ENCODE measurements at regions not wholly inside any gene's neighbourhood (a gene's known extent, or its start where the extent isn't known, plus 50 kb on each side); places are given as distances from the start of the nearest gene placed in this dataset.
"Not testable (repeated sequence)": the region's sequence is repeated elsewhere in the genome, so short reads cannot be mapped to it uniquely, and the experiment has no call there.

GRCh38 chr2:72031346-72032110 lies 116.1 kb downstream of the CYP26B1 start:
- no peak for DNase-seq (ENCODE audit: low read depth)

GRCh38 chr2:72028996-72029395 lies 118.7 kb downstream of the CYP26B1 start:
- no peak for DNase-seq (ENCODE audit: low read depth)

- no peak for DNase-seq (ENCODE audit: low read depth)
Measured at GRCh38 chr2:72028351-72028995, 119.2 kb downstream of the CYP26B1 start.

- DNase-seq (ENCODE audit: low read depth): no peak
Measured at GRCh38 chr2:72027426-72028161, 120.1 kb downstream of the CYP26B1 start.

- DNase-seq (ENCODE audit: low read depth): no peak
Measured at GRCh38 chr2:72026819-72027425, 120.7 kb downstream of the CYP26B1 start.

- no peak for DNase-seq (ENCODE audit: low read depth)
Measured at GRCh38 chr2:72024451-72025175, 123.0 kb downstream of the CYP26B1 start.

- DNase-seq (ENCODE audit: low read depth): no peak
Measured at GRCh38 chr2:72023678-72024390, 123.8 kb downstream of the CYP26B1 start.

GRCh38 chr2:72021371-72021770 lies 126.3 kb downstream of the CYP26B1 start:
- DNase-seq (ENCODE audit: low read depth): not testable (repeated sequence)

- no peak for DNase-seq (ENCODE audit: low read depth)
Measured at GRCh38 chr2:72015266-72015665, 132.4 kb downstream of the CYP26B1 start.

- no peak for DNase-seq (ENCODE audit: low read depth)
Measured at GRCh38 chr2:72014831-72015230, 132.8 kb downstream of the CYP26B1 start.

GRCh38 chr2:72013726-72014125 lies 133.9 kb downstream of the CYP26B1 start:
- DNase-seq (ENCODE audit: low read depth): no peak

GRCh38 chr2:72012886-72013574 lies 134.6 kb downstream of the CYP26B1 start:
- no peak for DNase-seq (ENCODE audit: low read depth)

GRCh38 chr2:72011791-72012190 lies 135.9 kb downstream of the CYP26B1 start:
- DNase-seq (ENCODE audit: low read depth): no peak

- DNase-seq (ENCODE audit: low read depth): no peak
Measured at GRCh38 chr2:72011370-72011689, 136.3 kb downstream of the CYP26B1 start.

- no peak for DNase-seq (ENCODE audit: low read depth)
Measured at GRCh38 chr2:72010647-72011369, 136.9 kb downstream of the CYP26B1 start.

GRCh38 chr2:72008608-72009007 lies 139.1 kb downstream of the CYP26B1 start:
- no peak for DNase-seq (ENCODE audit: low read depth)

GRCh38 chr2:72007402-72007801 lies 140.3 kb downstream of the CYP26B1 start:
- no peak for DNase-seq (ENCODE audit: low read depth)

- DNase-seq (ENCODE audit: low read depth): no peak
Measured at GRCh38 chr2:72006188-72006736, 141.4 kb downstream of the CYP26B1 start.

- no peak for DNase-seq (ENCODE audit: low read depth)
Measured at GRCh38 chr2:72004976-72005375, 142.7 kb downstream of the CYP26B1 start.

Measured in HS-5 (cell line).